CD4-positive, alpha-beta T cell (primary cell): ENCODE measurements at regions not wholly inside any gene's neighbourhood (a gene's known extent, or its start where the extent isn't known, plus 50 kb on each side); places are given as distances from the start of the nearest gene placed in this dataset.

Experiments
- ATAC-seq: fragments of 200-7000 bp; cut with Tn5 transposase; one replicate; pipeline ENCODE4 v1.10.0; 2022; ENCODE audit warnings: mild to moderate bottlenecking; ENCODE audit not compliant: poor library complexity
- CTCF ChIA-PET: fragments of 350-600 bp; sonication (Branson Sonifier 250); formaldehyde crosslinking; loops from one replicate; lab custom pipeline; 2021; ENCODE audit warnings: antibody characterized with exemption, inconsistent platforms; lab: Charles Lee
- POLR2A ChIA-PET: fragments of 350-600 bp; sonication (Branson Sonifier 250); formaldehyde crosslinking; loops from one replicate; lab custom pipeline; 2021; ENCODE audit warnings: antibody characterized with exemption, inconsistent platforms; lab: Charles Lee
- DNase-seq, 14 experiments: peaks; one replicate each; pipeline ENCODE4 v3.0.0-alpha.2; 2013 to 2020; ENCODE audit warnings: mixed read lengths in 2 of 14
- H3K27ac ChIP-seq, 2 donors: one replicate each; pipeline versions ENCODE4 v1.5.1 to v1.7.0; 2013; ENCODE audit warnings: low read length in 2 of 2, low read depth in 1 of 2, mild to moderate bottlenecking in 1 of 2
- H3K27me3 ChIP-seq, 2 experiments: 1 replicate in 1 of 2; 2 replicates in 1 of 2; pipeline versions ENCODE4 v1.6.1 to v1.7.0; 2013; ENCODE audit warnings: low read length in 2 of 2, control low read depth in 1 of 2, mild to moderate bottlenecking in 1 of 2, moderate library complexity in 1 of 2; ENCODE audit not compliant: insufficient read depth in 2 of 2, control insufficient read depth in 1 of 2
- H3K36me3 ChIP-seq: one replicate; pipeline ENCODE4 v1.6.1; 2013; ENCODE audit warnings: low read length, control low read depth; ENCODE audit not compliant: insufficient read depth
- H3K4me1 ChIP-seq: one replicate; pipeline ENCODE4 v1.6.1; 2013; ENCODE audit warnings: low read length, control low read depth; ENCODE audit not compliant: insufficient read depth
- H3K4me3 ChIP-seq: one replicate; pipeline ENCODE4 v1.5.1; 2013; ENCODE audit warnings: mild to moderate bottlenecking, low read length, moderate library complexity
- H3K9me3 ChIP-seq, 2 experiments: 1 replicate in 1 of 2; 2 replicates in 1 of 2; pipeline versions ENCODE4 v1.6.1 to v1.7.0; 2013; ENCODE audit warnings: low read length in 2 of 2, mild to moderate bottlenecking in 2 of 2, control low read depth in 1 of 2, moderate library complexity in 1 of 2; ENCODE audit not compliant: control insufficient read depth in 1 of 2, insufficient read depth in 1 of 2
- H3K27ac Mint-ChIP-seq: one replicate; pipeline ENCODE4 v1.8.0; 2020; ENCODE audit warnings: mixed read lengths
- H3K27me3 Mint-ChIP-seq: one replicate; pipeline ENCODE4 v1.8.0; 2021; ENCODE audit warnings: mixed read lengths
- H3K36me3 Mint-ChIP-seq: one replicate; pipeline ENCODE4 v1.8.0; 2021; ENCODE audit warnings: low read depth, mixed read lengths
- H3K4me1 Mint-ChIP-seq: one replicate; pipeline ENCODE4 v1.8.0; 2021; ENCODE audit warnings: low read depth, mixed read lengths
- H3K4me3 Mint-ChIP-seq: one replicate; pipeline ENCODE4 v1.8.0; 2020; ENCODE audit warnings: mild to moderate bottlenecking, mixed read lengths
- H3K9me3 Mint-ChIP-seq: one replicate; pipeline ENCODE4 v1.8.0; 2020; ENCODE audit warnings: mixed read lengths
- intact Hi-C, 2 experiments: fragments of 100-400 bp; cut with DNase I in 1 of 2; cut with micrococcal nuclease in 1 of 2; formaldehyde crosslinking; loops; one replicate each; pipeline versions ENCODE4 v1.15.1 to v1.9.0; 2023 to 2025; cut with DNase I, micrococcal nuclease
- TF ChIP-seq, protein P1 (sequence below): fragments of 200-600 bp; IDR thresholded peaks from one replicate; pipeline ENCODE4 v1.8.0; 2022; ENCODE audit warnings: antibody characterized with exemption, mild to moderate bottlenecking

DNA sequence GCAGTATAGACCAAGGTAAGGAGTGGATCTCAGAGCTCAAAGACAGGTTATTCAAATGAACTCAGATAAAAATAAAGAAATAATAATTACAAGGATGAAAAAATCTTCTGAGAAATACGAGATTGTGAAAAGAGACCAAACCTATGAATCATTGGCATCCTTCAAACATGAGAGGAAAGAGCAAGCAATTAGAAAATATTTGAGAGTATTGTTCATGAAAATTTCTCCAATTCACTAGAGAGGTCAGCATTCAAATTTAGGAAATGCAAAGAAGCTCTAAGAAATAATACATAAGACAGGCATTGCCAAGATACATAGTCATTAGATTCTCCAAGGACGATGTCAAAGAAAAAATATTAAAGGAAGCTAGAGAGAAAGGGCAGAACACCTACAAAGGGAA is 93.5 kb upstream of the GALNTL6 start:
- no peak overlapping the region for H3K4me3 Mint-ChIP-seq
- Histone ChIP-seq H3K36me3 (no peaks in the 10 kb centered on the region), H3K4me3 (no peak overlapping the region), H3K4me1 (no peaks in the 10 kb centered on the region), H3K27ac (no peak overlapping the region), H3K9me3 (peaks cover 0 to 20% of the 10 kb centered on the region in 2 experiments), H3K27me3 (no peaks in the 10 kb centered on the region)
- ChIA-PET CTCF (no interaction called here), POLR2A (no interaction called here)
- ATAC-seq: no peak
- H3K27ac Mint-ChIP-seq: no peak overlapping the region
- TF ChIP-seq, protein P1, sequence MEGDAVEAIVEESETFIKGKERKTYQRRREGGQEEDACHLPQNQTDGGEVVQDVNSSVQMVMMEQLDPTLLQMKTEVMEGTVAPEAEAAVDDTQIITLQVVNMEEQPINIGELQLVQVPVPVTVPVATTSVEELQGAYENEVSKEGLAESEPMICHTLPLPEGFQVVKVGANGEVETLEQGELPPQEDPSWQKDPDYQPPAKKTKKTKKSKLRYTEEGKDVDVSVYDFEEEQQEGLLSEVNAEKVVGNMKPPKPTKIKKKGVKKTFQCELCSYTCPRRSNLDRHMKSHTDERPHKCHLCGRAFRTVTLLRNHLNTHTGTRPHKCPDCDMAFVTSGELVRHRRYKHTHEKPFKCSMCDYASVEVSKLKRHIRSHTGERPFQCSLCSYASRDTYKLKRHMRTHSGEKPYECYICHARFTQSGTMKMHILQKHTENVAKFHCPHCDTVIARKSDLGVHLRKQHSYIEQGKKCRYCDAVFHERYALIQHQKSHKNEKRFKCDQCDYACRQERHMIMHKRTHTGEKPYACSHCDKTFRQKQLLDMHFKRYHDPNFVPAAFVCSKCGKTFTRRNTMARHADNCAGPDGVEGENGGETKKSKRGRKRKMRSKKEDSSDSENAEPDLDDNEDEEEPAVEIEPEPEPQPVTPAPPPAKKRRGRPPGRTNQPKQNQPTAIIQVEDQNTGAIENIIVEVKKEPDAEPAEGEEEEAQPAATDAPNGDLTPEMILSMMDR: no peak
- H3K36me3 Mint-ChIP-seq: no peaks in the 10 kb centered on the region
- no peak for DNase-seq
- peaks cover 14% of the 10 kb centered on the region for H3K9me3 Mint-ChIP-seq
- H3K4me1 Mint-ChIP-seq: no peaks in the 10 kb centered on the region
- no peaks in the 10 kb centered on the region for H3K27me3 Mint-ChIP-seq
- intact Hi-C loops: no loop called here

- Histone ChIP-seq H3K9me3 (peaks cover 0 to 23% of the 10 kb centered on the region in 2 experiments), H3K27me3 (no peaks in the 10 kb centered on the region), H3K27ac (no peak overlapping the region), H3K4me1 (no peaks in the 10 kb centered on the region), H3K36me3 (no peaks in the 10 kb centered on the region), H3K4me3 (no peak overlapping the region)
- Mint-ChIP-seq H3K27ac (no peak overlapping the region), H3K36me3 (no peaks in the 10 kb centered on the region), H3K27me3 (no peaks in the 10 kb centered on the region), H3K4me1 (no peaks in the 10 kb centered on the region), H3K4me3 (no peak overlapping the region), H3K9me3 (peaks cover 11% of the 10 kb centered on the region)
- DNase-seq (no peak), ATAC-seq (no peak)
- CTCF ChIA-PET: no interaction called here
- POLR2A ChIA-PET: no interaction called here
- TF ChIP-seq, protein P1: no peak
- intact Hi-C loops: no loop called here
Observed at GRCh38 chr4:171718665-171719064, 94.5 kb upstream of the GALNTL6 start.

DNA sequence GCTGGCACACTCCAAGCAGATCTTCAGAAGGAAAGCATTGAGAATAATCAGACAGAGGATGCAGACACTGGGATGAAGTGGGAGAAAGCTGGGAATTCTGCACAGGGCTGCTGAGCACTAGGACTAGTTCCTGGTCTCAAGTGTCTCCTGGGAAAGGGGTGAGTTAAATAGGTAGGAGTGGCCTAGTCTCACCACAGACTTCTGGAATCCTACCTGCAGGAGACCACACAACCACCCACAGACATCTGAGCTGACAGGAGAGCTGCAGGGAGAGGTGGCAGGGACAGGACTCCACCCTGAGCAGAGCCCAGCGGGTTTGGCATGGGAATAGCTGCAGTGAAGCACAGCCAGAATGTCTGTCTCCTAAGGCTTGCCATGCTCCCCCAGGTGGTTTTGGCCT is 95.1 kb upstream of the GALNTL6 start:
- peaks cover 0 to 23% of the 10 kb centered on the region in 2 experiments for H3K9me3 ChIP-seq
- no peaks in the 10 kb centered on the region for H3K27me3 ChIP-seq
- H3K9me3 Mint-ChIP-seq: peaks cover 11% of the 10 kb centered on the region
- CTCF ChIA-PET: no interaction called here
- POLR2A ChIA-PET: no interaction called here
- ATAC-seq (no peak), DNase-seq (no peak)
- intact Hi-C loops: no loop called here
- H3K27me3 Mint-ChIP-seq: no peaks in the 10 kb centered on the region
- no peak overlapping the region for H3K27ac ChIP-seq
- no peak overlapping the region for H3K4me3 Mint-ChIP-seq
- H3K4me1 Mint-ChIP-seq: no peaks in the 10 kb centered on the region
- H3K4me1 ChIP-seq: no peaks in the 10 kb centered on the region
- no peak overlapping the region for H3K27ac Mint-ChIP-seq
- H3K36me3 Mint-ChIP-seq: no peaks in the 10 kb centered on the region
- TF ChIP-seq, protein P1: no peak
- no peaks in the 10 kb centered on the region for H3K36me3 ChIP-seq
- H3K4me3 ChIP-seq: no peak overlapping the region
